Right ventricle myocardium superior (tissue), 1 donor: ENCODE measurements at regions not wholly inside any gene's neighbourhood (a gene's known extent, or its start where the extent isn't known, plus 50 kb on each side); places are given as distances from the start of the nearest gene placed in this dataset.

Experiments
- ATAC-seq: fragments of 200-7000 bp; cut with Tn5 transposase; one replicate; pipeline ENCODE4 v1.9.1; 2020; ENCODE audit warnings: mild to moderate bottlenecking; ENCODE audit not compliant: poor library complexity
- DNase-seq: peaks from one replicate; pipeline ENCODE4 v3.0.0-alpha.2; 2020
- intact Hi-C: fragments of 100-400 bp; cut with DNase I; formaldehyde crosslinking; loops from one replicate; pipeline ENCODE4 v1.11.2; 2022
- donor health status: DM: no; HTN: yes; CAD: no; lungs with severe emphysema.

DNA sequence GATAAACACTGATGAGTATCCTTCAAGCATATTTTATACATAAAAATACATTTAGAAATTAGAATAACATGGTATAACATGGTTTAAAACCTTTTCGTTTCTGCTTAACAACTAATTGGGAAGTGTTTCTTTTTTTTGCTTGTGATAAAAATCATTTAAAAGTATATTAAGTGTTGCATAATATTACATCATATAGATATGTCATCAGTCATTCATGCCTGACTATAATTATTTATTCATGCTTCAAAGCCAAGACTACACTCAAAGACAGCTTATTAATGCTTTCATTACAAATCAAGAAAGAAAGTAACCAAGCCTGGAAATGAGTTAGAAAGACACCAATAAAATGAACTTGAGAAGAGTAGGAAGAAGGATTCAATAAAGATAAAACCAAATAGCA is 136.6 kb upstream of the TP63 start:
- intact Hi-C loops, result no loop called here
- DNase-seq (no peak), ATAC-seq (no peak)

DNA sequence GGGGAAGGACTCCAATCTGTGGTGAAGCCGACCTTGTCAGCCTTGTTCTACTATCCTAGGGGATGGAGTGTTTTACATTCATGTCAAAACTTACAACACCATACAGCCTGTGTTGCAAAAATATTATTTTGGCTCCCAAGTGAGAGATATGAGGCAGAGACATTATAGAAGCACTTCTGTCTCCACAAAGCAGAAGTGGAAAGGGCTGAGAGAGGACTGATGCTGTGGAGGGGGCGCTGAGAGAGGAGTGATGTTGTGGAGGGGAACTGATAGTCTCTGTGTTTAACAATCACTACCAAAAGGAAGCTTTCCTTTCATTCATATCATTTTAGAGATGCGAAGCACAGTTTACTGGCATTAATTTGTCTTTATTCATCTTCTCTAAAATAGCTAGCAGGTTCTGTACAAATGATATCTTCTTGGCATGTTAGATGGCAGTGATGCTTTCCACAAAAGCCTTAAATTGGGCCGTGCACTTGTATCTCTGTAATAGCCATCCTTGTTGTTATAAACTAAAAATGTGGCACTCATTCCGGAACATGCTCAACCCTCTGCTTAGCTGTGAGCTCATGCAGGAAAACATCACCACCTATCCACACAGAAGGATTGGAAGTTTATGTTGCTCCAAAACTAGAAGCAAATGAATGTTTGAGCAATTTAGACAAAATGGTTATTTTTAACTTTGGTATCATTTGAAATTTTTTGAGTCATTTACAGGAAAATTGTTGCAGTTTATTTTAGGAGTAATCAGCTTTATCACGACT is 134.6 kb upstream of the TP63 start:
- intact Hi-C loops, result no loop called here
- DNase-seq (no peak), ATAC-seq (no peak)

DNA sequence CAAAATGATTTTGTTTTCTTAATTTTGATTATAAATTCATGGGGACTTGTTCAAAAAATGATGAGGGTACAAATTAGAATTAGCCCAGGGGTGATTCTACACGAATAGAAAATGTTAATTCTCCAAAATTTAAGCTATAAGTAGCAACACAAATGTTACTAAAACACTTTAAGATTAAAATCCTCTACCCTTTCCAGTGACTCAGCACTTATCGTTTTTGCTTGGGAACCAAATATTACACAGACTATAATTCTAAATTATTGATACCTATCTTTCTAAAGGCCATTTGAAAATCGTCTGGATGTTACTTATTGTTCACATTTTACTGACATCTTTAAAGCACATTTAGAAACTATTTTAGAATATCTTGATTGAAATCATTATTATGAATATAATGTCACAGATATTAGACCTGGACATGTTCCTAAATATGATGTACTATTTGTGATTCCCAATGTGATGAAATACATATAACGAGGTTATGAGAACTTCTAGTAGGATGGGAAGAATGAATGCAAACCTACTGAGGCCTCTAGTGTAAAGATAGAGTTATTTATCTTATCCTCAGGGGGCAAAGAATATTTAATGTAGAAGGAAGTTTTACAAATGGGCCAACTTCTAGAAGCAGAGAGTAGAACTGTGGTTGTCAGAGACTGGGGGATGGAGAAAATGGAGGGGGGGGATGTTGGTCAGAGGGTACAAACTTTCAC is 132.0 kb upstream of the TP63 start:
- ATAC-seq (no peak), DNase-seq (no peak)
- intact Hi-C loops, result no loop called here

DNA sequence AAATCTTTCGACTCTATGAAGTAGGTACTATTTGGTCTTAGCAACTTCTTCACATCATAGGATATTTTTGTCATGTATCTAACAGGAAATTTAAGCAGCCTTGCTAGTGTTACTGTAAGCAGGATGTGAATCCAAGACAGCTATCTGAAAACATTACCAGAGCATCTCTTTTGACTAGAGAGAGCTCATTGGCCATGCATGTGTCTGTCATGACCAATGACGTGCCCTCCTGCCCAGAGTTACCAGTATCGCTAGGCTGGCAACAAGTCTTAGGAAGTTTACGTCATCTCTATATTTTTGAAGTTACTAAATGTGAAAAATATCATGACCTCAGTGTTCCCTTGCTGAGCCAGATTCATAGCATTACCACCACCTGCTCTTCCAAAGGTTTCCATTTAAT is 130.9 kb upstream of the TP63 start:
- intact Hi-C loops, result no loop called here
- no peak for ATAC-seq
- DNase-seq, result no peak

DNA sequence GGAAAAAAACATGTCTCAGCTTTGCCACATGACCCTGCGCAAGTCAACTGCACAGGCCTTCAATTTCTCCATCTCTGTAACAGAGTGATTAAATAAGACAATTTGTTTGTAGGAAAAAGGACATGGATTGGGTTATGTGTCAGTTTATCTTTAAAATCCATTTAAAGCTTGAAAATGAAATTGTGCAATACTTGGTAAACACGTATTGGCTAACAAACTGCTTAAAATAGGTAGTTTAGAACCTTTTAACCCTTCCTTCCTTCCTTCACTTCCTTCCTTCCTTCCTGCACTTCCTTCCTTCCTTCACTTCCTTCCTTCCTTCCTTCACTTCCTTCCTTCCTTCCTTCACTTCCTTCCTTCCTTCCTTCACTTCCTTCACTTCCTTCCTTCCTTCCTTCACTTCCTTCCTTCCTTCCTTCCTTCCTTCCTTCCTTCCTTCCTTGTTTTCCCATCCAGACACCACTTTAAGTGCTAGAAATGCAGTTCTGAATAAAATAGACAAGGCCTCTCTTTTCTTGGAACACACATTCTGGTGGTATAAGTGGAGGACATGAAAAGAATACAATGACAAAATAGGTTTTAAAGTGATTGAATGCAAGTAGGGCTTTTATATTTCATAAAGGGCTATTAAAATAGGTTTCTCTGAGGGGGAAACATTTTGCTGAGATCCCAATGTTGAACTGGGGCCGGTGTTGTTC is 130.2 kb upstream of the TP63 start:
- no peak for ATAC-seq
- DNase-seq, result no peak
- intact Hi-C loops, result no loop called here

DNA sequence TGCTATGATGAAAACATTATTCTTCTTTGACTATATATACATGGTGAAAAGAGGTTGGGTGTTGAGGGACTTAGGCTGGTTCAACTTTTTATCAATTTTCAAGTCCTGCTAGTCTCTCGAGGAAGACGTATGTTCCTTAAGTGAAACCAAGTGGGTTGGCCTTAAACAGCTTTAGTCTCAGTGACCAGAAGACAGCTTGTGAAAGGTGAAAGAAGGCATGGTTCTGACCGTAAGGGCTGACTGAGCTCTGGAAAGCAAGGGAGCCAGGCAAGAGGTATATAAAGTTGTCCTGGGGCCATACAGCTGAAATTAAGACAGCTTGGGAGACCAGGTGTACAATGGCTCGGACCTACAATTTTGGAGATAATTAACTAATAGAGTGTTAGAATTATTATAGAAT is 128.9 kb upstream of the TP63 start:
- ATAC-seq (no peak), DNase-seq (no peak)
- intact Hi-C loops, result no loop called here

DNA sequence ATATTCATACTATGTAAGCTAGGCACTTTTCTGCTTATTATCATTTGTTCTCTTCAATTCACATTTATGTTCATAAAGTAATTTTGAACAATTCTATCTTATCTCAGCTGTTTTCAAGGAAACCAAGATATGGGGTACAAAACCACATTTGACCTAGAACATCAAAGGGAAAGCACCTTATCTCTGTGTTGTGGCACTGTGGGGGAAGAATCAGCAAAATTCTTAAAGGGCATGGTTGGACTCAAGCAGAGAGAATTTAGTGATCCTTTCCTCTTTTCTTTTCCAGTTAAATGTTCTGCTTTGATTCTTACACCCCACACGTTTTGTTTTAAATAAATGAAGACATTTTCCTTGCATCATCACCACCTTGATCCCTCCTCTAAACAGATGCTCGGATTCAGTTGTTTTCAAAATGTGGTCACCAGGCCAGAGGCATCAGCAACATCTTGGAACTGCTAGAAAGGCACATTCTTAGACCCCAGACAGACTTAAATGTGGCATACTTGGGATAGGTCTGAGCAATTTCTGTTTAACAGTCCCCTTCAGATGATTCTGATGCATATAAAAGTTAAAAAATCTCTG is 128.4 kb upstream of the TP63 start:
- ATAC-seq, result no peak
- intact Hi-C loops, result no loop called here
- DNase-seq, result no peak

DNA sequence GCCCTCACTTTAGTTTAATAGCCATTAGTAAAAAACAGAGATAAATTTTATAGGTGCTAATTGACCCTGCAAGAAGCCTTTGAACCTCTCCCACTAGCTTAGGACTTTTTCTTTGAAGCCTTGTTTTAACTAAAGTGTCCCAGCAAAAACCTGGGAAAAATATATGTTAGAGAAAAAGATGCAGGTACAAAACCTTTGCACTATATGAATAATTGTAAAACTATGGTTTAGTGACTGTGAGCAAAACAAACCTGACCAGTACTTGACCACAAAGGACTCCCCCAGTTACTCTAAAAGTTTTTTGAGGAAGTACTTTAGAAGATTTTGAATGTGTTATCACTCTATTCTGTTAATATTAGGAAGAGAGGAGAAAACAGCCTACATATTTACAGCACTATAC is 123.3 kb upstream of the TP63 start:
- ATAC-seq (no peak), DNase-seq (no peak)
- intact Hi-C loops, result no loop called here

DNA sequence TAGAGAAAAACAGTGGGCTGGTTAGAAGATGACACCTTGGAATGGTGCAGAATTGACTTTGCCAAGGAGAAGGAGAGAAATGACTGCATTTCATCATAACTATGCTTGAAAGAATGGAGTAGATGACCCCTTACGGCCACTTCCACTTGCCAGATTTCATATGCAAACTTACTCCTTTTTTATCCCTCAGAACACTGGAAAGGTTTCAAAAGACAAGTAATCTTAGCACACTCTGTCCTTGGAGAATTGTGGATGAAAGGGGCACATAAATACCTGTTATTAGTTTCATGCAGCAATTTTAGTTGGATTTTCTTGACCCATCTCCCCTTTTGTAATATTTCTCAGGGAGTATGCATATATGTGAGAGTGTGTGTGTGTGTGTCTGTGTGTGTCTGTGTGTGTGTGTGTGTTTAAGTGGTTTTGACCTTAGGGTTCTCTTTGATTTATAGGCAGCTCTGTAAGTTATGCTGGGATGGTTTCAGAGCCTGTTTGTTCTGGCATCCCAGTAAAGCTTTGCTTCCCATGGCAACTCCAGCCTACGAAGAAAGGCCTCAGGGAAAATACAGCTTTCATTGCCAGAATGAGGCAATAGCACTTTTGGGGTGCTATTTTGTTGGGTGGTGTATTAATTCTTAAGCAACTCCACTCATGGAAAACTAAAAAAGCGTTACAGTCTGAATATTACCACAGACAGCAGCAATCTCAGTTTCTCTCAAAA is 122.2 kb upstream of the TP63 start:
- ATAC-seq (no peak), DNase-seq (no peak)
- intact Hi-C loops, result no loop called here

DNA sequence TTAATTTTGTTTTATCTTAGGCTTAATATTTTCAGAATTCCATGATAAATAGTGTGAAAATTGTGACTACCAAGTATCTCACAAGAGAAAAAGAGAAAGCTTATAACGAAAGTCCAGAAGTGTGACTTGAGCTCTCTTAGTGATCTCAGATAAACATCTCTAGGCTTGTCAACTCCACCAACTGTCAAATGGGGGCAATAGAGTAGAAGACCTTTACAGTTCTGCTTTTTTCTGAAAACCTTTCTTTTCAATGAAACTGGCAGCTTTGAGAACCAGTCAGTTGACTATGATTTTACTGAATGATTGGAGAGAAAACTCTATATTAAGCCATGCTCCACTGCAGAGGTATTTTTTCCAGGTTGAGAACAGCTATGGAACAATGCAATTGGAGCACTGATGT is 119.2 kb upstream of the TP63 start:
- ATAC-seq, result no peak
- intact Hi-C loops, result no loop called here

DNA sequence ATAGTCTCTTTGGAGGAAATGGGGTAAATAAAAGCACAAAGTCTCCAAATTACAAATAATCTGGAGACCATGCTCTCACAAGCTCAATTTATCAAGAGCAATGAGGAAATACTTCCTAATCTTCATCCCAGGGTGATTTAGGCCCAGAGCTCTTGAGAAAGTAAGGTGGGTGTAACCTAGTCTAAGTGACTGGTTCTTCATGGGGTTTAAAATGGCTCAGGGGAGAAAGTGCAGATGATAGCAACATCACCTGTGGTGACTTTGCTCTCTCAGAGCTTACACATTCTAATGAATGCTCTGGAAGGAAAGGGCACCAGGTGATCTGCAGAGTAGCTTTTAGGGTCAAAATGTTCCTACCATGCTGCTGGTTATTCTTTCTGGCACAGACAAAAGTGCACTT is 118.4 kb upstream of the TP63 start:
- no peak for ATAC-seq
- intact Hi-C loops, result no loop called here

More for the DNA sequence above, 119.2 kb upstream of the TP63 start:
- DNase-seq, result no peak

DNA sequence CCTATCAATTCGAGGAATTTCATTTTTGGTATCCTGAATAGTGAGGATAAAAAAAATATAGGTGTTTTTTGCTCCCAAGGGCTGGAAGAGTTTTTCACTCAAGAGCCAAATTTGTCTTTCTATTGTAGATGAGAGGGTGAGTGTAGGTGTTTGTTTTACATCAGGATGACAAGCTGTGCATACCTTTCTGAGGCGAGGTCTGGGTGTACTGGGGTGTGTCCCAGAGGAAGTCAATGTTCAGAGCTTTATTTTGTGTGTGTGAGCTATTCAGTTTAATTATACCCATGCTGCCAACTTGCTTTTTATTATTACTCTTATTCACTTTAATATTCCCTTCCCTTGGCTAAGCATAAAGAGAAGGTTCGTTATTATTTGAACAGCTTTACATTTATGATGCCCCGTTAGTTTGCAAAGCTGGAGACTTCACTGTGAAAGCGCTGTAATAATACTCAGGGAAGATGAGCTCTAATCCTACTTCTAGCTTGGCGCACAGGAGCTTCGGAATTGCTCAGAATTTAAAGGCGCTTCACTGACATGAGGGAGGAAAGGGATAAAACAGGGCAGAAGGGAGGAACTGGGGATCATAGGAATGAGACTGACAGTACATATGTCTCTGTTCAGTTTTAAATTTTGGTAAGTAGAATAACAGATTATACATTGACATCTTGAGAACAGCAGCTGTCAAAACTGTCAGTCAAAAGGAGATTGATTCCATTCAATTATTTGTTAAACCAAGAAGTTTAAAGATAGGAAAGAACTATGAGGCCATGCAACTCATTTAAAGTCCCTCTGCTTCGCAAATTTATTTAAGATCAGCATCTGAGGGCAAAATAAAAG is 117.7 kb upstream of the TP63 start:
- intact Hi-C loops, result no loop called here
- ATAC-seq, result no peak
- no peak for DNase-seq

More for the DNA sequence above, 118.4 kb upstream of the TP63 start:
- DNase-seq, result no peak

DNA sequence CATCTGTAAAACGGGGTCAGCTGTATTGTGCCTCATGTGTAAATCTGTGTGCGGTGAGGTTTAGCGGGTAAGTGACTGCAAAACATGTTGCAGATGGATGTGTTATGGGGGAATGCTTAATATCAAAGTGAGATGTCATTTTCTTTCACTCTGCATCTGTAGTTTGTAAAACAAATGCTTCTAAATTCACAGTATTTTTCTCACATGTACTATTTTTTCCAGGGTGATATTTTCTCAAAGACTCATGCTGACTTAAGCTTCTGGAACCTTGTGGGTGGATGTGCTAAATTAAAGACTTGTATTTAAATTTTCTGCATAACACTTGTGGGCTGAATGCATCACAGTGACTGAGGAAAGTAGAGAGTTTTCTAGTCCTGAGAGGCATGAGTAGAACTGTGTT is 115.2 kb upstream of the TP63 start:
- intact Hi-C loops, result no loop called here
- ATAC-seq, result no peak
- DNase-seq, result no peak

DNA sequence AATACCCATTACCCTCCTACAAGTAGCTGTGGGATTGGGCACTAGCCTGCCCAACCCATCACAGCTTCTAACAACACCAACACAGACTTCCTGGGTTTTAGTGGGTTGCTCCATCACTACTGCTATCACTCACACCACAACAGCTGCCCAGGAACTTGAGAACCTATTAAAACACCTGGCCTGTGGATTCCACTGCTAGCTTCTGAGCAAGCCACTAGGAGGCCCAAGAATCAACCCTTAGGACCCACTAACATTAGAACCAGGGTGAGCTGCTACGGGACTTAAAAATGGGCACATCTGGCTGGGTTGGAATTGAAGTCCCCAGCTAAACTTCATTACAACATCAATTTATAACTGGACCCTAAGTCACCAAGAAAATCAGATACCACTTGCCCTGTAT is 113.2 kb upstream of the TP63 start:
- intact Hi-C loops, result no loop called here
- DNase-seq (no peak), ATAC-seq (no peak)

DNA sequence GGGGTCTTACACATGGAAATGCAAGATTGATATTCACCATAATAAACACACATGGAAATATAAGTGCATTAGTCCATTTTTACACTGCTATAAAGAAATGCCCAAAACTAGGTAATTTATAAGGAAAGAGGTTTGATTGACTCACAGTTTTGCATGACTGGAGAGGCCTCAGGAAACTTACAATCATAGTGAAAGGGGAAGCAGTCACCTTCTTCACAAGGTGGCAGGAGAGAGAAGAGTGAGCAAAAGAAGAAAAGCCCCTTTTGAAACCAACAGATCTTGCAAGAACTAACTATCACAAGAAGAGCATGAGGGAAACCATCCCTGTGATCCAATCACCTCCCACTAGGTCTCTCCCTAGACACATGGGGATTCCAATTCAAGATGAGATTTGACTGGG is 111.7 kb upstream of the TP63 start:
- intact Hi-C loops, result no loop called here
- ATAC-seq, result no peak
- no peak for DNase-seq

DNA sequence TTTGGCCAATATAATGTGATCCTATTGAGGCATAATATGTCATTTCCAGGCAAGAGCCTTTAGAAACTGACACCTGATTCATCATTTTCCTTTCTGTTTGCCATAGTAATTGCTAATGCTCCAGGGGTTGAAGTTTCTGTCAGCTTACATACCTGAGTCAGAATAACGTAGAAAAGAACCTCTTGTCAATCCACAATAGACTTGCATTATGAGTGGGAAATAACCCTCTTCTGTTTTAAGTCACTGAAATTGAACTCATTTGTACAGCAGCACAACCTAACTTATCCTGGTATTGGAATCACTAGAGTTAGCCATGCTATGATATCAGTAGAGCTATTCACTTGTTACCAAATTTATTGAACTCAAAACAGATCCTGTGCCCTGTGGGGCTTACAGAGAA is 101.7 kb upstream of the TP63 start:
- ATAC-seq, result no peak
- DNase-seq, result no peak
- intact Hi-C loops, result no loop called here

DNA sequence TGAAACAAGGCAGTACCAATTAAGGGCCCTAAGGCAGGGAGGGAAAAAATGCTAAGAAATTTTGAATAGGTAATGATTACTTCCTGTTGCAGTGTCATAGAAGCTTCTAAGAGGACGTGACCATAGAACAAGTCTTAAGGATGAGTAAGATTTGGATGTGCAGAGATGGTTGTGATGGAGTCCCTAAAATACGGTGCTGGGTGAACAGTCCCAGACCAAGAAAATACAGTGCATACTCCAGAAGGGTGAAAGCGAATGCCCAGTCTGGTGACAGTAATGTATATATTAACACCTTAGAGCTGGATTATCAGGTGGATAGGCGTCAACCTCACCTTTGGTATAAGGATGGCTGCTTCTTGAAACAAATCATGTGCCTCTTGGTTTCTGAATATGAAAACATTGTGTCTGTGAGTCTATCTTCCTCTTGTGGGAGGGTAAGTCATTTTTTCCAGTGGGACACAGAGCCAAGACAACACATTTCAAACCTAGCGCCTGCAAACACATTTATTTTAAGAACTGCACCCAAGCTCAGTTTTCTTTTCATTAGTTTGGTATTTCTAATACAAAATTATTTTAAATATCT is 101.2 kb upstream of the TP63 start:
- intact Hi-C loops, result no loop called here
- ATAC-seq (no peak), DNase-seq (no peak)

DNA sequence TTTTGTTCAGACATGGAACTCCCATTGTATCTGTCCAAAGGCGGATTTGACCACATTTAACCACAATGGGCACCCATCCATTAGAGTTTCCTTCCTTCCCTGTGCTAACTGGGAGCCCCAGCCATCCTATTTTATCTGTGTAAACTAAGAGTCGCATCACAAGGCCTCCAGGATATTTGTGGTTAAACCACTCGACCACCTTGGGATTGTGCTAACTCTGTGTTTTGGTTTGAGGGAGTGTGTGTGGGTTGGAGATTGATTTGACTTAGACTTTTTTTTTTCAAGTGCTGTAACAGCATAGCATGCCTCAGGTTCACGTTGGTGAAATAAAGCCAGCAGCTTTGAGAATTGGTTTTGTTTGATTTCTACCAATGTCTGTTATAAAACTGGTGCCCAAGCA is 100.4 kb upstream of the TP63 start:
- intact Hi-C loops, result no loop called here
- ATAC-seq, result no peak
- DNase-seq, result no peak
